Pons (tissue), 1 donor: ENCODE measurements at regions not wholly inside any gene's neighbourhood (a gene's known extent, or its start where the extent isn't known, plus 50 kb on each side); places are given as distances from the start of the nearest gene placed in this dataset.

Source experiments
- DNase-seq: peaks from one replicate; pipeline ENCODE4 v3.0.0-alpha.2; 2016; ENCODE audit warnings: low spot score

GRCh38 chr2:14524041-14524802 lies 108.3 kb upstream of the LRATD1 start:
- DNase-seq, result no peak

- DNase-seq, result no peak
Observed at GRCh38 chr2:14524803-14525080, 107.8 kb upstream of the LRATD1 start.

- no peak for DNase-seq
Observed at GRCh38 chr2:14530506-14530905, 102.0 kb upstream of the LRATD1 start.

DNA sequence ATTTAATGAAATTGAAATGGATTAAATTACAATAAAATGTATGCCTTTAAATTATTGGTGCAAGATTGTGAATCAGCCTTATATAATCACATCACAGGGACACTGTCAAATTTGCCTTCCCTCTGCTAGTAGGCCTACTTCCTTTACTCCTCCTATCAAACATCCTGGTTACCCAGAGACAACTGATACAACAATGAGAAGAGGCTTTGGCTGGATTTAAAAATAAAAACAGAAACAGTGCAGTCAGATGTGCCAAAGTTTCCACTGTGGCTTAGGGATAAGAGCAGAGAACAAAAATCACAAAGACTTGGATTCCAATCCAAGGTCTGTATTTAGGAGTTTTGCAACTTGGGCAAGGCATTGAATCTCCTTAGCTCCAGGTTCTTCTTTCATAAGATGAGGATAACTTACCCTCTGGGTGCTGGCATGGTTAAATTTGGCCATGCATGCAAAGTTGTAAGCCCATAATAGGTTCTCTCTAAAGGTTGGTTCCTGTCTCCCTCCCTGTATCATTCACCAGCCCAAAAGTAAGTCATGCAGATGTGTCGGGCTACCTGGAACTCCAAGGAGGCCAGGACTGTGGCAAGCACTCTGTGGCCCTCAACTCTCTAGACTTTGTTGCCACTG lies 99.3 kb upstream of the LRATD1 start:
- no peak for DNase-seq

DNA sequence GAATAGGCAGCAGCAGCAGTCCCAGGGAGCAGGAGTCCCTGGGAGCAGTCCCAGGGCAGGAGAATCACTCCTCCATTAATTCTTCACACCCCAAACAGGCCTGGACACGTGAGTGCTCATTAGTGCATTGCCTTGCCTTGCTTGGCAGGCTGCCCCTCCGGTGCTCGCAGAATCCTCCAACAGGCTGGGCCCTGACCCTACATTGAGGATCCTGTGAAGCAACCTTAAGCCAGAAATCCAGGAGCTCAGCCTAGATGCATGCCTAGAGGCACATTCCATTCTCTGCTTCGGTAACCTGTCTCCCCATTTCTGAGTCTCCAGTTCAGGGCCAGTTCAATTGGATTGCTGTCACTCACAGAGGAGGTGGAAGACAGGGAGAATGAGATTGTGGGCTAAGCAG lies 97.4 kb upstream of the LRATD1 start:
- no peak for DNase-seq

DNA sequence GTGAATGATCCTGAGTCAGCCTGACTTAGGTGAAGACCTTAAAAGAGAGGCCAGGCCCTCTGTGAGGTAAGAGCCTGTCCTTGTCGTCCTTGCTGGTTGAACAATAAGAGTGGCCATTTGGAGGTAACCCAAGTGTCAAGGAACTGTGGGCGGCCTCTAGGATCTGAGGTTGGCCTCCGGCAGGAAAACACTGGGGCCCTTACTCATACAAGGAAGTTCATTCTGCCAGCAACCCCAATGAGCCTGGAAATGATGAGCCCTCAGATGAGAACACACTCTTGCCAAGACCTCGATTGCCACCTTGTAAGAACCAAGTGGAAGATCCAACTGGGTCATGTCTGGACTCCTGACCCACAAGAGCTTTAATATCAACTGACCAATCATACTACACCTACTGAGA lies 95.5 kb upstream of the LRATD1 start:
- no peak for DNase-seq

DNA sequence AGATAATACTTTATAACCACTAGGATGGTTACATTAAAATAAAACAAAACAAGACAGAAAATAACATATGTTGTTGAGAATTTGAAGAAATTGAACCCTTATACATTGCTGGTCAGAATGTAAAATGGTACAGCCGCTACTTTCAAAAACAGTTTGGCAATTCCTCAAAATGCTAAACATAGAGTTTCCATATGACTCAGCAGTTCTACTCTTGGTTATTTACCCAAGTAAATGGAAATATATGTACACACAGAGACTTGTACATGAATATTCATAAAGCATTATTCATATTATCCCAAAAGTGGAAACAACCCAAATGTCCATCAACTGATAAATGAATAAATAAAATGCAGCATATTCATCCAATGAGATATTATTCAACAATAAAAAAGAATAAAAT lies 92.5 kb upstream of the LRATD1 start:
- DNase-seq, result no peak

DNA sequence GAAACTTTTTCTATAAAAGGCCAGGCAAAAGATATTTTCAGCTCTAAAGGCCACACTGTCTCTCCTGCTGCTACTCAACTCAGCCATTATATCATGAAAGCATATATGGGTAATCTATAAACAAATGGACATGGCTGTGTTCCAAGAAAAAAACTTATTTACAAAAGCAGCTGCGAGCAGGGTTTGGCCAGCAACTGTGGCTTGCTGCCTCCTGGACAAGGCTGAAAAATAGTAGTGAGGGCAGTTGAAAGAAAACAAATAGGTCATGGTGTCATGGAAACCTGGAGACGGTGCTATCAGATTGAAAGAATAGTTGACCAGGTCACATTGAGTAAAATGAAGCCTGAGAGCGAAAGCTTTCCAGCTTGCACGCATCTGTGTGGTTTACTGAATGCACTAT lies 89.2 kb upstream of the LRATD1 start:
- DNase-seq, result no peak

- no peak for DNase-seq
Observed at GRCh38 chr2:14544247-14544646, 88.3 kb upstream of the LRATD1 start.

DNA sequence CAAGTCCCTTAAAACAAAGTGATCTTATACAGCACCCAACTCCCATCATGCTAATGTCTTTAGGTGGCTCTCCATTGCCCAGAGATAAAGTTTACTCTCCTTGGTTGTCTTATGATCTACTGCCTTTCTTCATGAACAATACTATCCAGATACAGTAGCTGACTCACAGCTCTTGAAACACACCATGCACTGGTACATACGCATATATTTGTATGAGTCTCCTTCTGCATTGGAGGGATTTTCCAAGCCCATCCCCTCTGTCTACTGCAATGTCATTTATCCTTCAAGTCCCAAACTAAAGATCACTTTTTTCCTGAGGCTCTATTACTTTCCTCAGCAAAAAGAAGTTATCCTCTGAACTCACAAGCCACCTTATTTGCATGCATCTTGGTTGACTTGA lies 84.7 kb upstream of the LRATD1 start:
- DNase-seq, result no peak

- no peak for DNase-seq
Observed at GRCh38 chr2:14550658-14551057, 81.9 kb upstream of the LRATD1 start.

GRCh38 chr2:14551069-14551468 lies 81.4 kb upstream of the LRATD1 start:
- no peak for DNase-seq

- no peak for DNase-seq
Observed at GRCh38 chr2:14552286-14552685, 80.2 kb upstream of the LRATD1 start.

- DNase-seq, result no peak
Observed at GRCh38 chr2:14552818-14553217, 79.7 kb upstream of the LRATD1 start.

DNA sequence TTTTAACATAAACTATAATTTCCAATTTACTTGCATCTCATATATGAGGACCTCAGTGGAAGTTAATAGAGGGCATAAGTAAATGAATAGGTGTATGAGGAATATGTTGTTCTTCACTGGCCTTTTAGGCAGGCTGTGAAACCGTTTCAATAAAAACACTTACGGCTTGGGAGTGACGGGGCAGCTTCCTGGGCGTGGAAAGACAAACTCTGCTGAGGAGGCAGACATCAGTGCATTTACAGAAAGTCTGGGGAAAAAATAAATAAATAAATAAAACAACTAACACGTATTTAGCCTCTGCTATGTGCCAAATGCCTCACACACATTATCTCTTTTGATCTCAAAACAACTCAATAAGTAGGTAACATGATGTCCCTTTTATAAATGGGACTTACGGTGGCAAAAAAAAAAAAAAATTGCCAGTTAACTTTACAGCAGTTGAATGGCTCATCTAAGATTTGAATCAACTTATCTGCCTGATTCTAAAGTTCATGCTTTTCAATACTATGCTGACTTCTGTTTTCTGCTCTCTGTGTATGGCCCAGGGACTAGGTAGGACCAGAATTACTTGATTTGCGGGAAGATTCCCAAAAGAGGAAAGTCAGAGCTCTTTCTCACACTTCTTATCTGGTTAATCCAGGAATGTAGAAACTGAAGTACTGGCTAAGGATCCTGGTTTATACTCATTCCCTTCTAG lies 77.5 kb upstream of the LRATD1 start:
- no peak for DNase-seq

GRCh38 chr2:14557111-14557510 lies 75.4 kb upstream of the LRATD1 start:
- no peak for DNase-seq

DNA sequence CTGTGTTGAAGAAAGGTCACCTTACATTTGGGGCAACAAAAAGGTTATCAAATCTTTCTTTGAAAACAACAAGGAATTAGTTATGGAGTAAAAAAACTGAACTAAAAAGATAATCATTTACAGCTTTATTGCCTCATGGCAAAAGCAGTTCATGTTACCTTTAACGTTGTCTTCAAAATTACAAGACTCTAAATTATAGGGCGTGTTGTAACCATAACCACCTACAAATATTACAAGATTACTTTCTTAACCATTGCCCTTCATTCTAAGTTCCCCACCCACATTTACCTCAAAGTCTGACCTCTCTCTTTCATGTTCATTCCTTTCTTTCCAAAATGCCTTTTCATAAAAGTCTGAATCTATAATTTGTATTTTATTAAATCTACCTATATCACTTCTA lies 74.6 kb upstream of the LRATD1 start:
- DNase-seq, result no peak

GRCh38 chr2:14558335-14558919 lies 74.1 kb upstream of the LRATD1 start:
- DNase-seq, result no peak

- no peak for DNase-seq
Observed at GRCh38 chr2:14560716-14561115, 71.8 kb upstream of the LRATD1 start.

GRCh38 chr2:14563324-14563723 lies 69.2 kb upstream of the LRATD1 start:
- no peak for DNase-seq

DNA sequence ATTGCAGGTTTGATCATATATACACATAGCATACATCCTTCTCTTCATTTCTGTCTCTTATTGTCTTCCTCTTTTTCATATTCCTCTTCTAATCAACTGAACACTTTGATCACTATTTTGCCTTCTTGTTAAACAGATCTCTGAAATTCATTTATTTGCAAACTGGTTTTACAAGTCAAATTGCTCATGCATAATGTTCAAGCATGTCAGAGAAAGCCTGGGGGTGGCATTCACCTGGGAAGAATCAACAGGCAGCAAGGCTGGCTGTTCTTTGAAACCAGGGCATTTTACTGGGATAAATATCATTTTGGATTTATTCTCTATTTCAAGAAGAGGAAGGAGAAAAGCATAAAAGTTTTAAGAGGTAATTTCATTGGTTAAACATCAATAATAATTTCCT lies 66.9 kb upstream of the LRATD1 start:
- no peak for DNase-seq

- no peak for DNase-seq
Observed at GRCh38 chr2:14567561-14567960, 65.0 kb upstream of the LRATD1 start.

DNA sequence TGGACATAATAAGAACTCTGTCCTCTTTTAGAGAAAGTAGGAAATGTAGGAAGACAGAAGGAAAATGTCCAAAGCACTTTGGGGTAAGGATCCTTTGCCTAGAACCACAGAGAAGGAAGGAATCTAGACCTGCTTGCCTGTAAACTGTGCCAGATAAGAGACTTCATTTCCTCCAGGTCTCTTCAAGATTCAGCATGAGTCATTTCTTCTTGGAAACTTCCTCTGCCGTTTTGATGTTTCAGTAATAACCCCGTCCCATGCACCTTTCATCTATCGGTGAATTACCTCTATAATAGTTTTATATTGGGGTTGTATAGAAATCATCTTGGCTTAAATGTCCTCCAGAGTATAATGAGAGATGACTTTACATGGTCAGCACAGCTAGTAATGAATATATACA lies 63.2 kb upstream of the LRATD1 start:
- no peak for DNase-seq
